ENCODE measurements at regions not wholly inside any gene's neighbourhood (a gene's known extent, or its start where the extent isn't known, plus 50 kb on each side); places are given as distances from the start of the nearest gene placed in this dataset.
"Not testable (repeated sequence)": the region's sequence is repeated elsewhere in the genome, so short reads cannot be mapped to it uniquely, and the experiment has no call there.

GRCh38 chr5:77909237-77909636 is 133.1 kb upstream of the TBCA start:
- DNase-seq (ENCODE audit: low spot score), result no peak

- no peak for DNase-seq (ENCODE audit: low spot score)
These were observed 132.6 kb upstream of the TBCA start for GRCh38 chr5:77908787-77909186.

- no peak for DNase-seq (ENCODE audit: low spot score)
These were observed 131.6 kb upstream of the TBCA start for GRCh38 chr5:77907786-77908185.

- peak; percentile 16 for DNase-seq (ENCODE audit: low spot score)
These were observed 130.7 kb upstream of the TBCA start for GRCh38 chr5:77906806-77907205.

GRCh38 chr5:77904362-77904761 is 128.2 kb upstream of the TBCA start:
- no peak for DNase-seq (ENCODE audit: low spot score)

- DNase-seq (ENCODE audit: low spot score), result no peak
These were observed 124.6 kb upstream of the TBCA start for GRCh38 chr5:77900691-77901090.

GRCh38 chr5:77898385-77898784 is 122.2 kb upstream of the TBCA start:
- DNase-seq (ENCODE audit: low spot score), result no peak

- DNase-seq (ENCODE audit: low spot score), result no peak
These were observed 120.2 kb upstream of the TBCA start for GRCh38 chr5:77896338-77896737.

- DNase-seq (ENCODE audit: low spot score), result not testable (repeated sequence)
These were observed 118.0 kb upstream of the TBCA start for GRCh38 chr5:77894103-77894502.

GRCh38 chr5:77893225-77893860 is 117.2 kb upstream of the TBCA start:
- peak; percentile 88 for DNase-seq (ENCODE audit: low spot score)

GRCh38 chr5:77892061-77893010 is 116.2 kb upstream of the TBCA start:
- DNase-seq (ENCODE audit: low spot score), result no peak

- DNase-seq (ENCODE audit: low spot score), result no peak
These were observed 109.4 kb upstream of the TBCA start for GRCh38 chr5:77885519-77885918.

GRCh38 chr5:77882670-77883257 is 106.6 kb upstream of the TBCA start:
- DNase-seq (ENCODE audit: low spot score), result peak; percentile 10

- DNase-seq (ENCODE audit: low spot score), result no peak
These were observed 105.4 kb upstream of the TBCA start for GRCh38 chr5:77881528-77881927.

GRCh38 chr5:77877516-77878355 is 101.6 kb upstream of the TBCA start:
- DNase-seq (ENCODE audit: low spot score), result no peak

- DNase-seq (ENCODE audit: low spot score), result no peak
These were observed 100.8 kb upstream of the TBCA start for GRCh38 chr5:77876862-77877502.

- DNase-seq (ENCODE audit: low spot score), result no peak
These were observed 100.2 kb upstream of the TBCA start for GRCh38 chr5:77876316-77876715.

- DNase-seq (ENCODE audit: low spot score), result no peak
These were observed 98.6 kb upstream of the TBCA start for GRCh38 chr5:77874691-77875090.

GRCh38 chr5:77873239-77873638 is 97.1 kb upstream of the TBCA start:
- DNase-seq (ENCODE audit: low spot score), result no peak

GRCh38 chr5:77871946-77872345 is 95.8 kb upstream of the TBCA start:
- DNase-seq (ENCODE audit: low spot score), result no peak

- no peak for DNase-seq (ENCODE audit: low spot score)
These were observed 94.9 kb upstream of the TBCA start for GRCh38 chr5:77871016-77871415.

Measured in RKO (cell line).